A673 (cell line): ENCODE measurements at regions not wholly inside any gene's neighbourhood (a gene's known extent, or its start where the extent isn't known, plus 50 kb on each side); places are given as distances from the start of the nearest gene placed in this dataset.

ENCODE experiments used
- EZH2 ChIP-seq: fragments of 200-600 bp; sonication (generic); IDR thresholded peaks from 2 replicates; pipeline ENCODE4 v1.6.1; 2017; ENCODE audit warnings: borderline replicate concordance, low read depth, mild to moderate bottlenecking, mixed read lengths, antibody characterized with exemption, low read length; ENCODE audit not compliant: poor library complexity, severe bottlenecking
- TF ChIP-seq, protein P1 (sequence below): fragments of 300-800, 200-600 bp; sonication (generic); conservative IDR thresholded peaks from 2 replicates; pipeline ENCODE4 v1.5.1; 2017; ENCODE audit warnings: low read depth, mild to moderate bottlenecking, antibody characterized with exemption, low read length, moderate library complexity, mixed read lengths

DNA sequence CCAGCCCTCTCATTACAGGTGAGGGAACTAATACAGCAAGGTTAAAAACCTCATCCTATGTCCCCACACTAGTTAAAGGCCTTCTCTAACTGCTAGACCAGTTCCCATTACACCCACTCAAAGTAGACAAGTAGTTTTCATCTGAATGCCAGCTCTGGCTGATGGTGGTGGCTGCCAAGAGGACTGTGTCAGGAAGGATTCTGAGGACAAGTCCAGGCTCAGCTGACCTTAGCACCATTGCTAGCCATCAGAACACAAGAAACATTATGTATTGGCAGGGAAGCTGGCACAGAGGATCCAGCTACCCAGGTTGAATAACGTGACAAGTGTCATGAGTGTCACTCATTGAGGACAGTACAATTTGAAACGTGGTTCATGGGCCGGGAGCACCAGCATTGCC lies 163.4 kb downstream of the HSD17B3 start:
- TF ChIP-seq, protein P1, sequence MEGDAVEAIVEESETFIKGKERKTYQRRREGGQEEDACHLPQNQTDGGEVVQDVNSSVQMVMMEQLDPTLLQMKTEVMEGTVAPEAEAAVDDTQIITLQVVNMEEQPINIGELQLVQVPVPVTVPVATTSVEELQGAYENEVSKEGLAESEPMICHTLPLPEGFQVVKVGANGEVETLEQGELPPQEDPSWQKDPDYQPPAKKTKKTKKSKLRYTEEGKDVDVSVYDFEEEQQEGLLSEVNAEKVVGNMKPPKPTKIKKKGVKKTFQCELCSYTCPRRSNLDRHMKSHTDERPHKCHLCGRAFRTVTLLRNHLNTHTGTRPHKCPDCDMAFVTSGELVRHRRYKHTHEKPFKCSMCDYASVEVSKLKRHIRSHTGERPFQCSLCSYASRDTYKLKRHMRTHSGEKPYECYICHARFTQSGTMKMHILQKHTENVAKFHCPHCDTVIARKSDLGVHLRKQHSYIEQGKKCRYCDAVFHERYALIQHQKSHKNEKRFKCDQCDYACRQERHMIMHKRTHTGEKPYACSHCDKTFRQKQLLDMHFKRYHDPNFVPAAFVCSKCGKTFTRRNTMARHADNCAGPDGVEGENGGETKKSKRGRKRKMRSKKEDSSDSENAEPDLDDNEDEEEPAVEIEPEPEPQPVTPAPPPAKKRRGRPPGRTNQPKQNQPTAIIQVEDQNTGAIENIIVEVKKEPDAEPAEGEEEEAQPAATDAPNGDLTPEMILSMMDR, result no peak
- no peak for TF ChIP-seq EZH2
